ENCODE measurements at regions not wholly inside any gene's neighbourhood (a gene's known extent, or its start where the extent isn't known, plus 50 kb on each side); places are given as distances from the start of the nearest gene placed in this dataset.

DNA sequence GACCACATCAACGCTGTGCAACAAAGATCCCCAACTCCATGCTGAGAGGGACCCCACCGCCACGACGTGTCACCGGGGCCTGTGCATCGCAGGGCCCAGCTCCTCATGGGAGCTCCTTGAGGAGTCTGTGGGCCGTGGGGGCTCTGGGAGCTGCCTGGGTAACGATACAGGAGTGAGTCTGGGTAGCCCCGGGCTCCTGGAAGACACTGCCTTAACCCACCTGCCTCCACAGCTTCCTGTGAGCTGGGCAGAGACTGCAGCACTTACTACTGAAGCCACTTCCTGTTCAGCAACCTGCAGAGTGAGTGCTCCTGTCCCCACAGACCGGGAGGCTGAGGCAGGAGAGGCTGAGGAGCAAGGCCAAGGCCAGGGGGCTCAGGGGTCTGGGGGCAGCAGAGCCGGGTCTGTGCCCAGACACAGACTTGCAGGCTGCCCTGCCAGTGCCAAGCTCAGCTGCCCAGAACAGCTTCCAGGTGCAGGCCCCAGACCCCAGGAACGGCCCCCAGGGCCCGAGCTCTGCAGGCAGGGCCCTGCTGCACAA lies 226.7 kb downstream of the BRD1 start:
- no peak for DNase-seq

DNA sequence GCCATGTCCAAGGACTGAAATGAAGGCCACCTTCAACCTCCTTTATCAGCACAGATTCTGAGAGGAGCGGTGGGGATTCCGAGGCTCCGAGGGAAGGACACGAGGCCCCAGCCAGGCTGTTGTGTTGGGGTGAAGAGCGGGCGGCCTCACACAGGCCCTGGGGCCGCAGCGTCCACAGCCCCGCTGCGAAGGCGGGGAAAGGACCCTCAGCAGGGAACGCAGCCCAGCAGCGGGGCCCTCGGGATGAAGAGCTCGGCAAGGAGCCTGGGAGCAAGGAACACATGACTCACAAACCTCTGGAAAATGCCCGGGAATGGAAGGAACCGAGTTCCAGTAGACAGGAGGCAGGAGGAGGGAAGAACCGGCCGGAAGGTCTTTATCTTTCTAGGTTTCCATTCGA lies 227.2 kb downstream of the BRD1 start:
- DNase-seq = no peak

DNA sequence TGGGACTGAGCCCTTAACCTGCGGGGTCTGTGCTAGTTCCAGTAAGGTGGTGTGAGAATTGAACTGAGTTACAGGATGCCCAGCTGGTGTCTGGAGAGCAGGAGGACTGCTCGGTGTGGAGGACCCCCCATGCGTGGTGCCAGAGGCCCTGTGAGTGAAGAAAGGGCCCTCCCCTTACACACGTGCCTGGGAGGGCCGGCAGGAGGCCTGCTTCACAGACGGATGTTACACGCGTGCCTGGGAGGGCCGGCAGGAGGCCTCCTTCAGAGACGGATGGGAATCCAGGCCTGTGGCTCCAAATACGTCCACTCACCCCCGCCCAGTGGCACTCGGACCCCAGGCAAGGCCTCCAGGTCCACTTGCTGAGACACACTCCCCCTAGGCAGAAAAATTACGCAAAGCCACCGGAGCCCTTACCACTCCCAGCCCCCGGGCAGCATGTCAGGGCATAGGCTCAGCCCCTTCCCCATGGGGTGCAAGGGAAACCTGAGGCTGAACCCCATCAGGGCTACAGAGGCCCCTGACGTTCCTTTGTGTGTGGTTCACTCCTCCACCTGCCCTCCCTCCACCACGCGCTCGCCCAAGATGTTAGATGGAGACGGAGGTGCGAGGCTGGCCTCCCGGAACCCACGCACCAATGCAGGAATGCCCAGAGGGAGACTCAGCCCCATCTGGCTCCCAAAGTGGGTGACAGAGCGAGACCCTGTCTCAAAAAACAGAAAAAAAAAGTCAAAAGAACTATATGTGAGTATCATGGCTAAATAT lies 227.8 kb downstream of the BRD1 start:
- no peak for DNase-seq

DNA sequence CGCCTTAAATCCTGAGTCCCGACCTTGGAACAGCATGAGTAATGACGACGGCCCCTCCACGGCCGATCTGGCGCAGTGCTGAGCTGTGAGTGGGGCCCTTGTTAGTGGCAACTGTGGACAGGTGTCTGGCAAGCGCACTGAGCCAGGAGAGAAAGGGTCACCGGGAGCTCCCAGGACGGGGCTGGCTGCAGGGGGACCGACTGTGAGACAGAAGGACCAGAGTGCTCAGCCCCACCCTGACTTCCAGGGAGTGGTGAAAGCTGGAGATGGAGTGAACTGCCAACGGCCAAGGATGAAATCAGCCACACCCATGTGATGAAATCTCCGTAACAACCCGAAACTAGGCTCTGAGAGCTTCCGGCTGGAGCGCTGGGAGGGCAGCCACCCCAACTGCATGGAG lies 228.6 kb downstream of the BRD1 start:
- no peak for DNase-seq

DNA sequence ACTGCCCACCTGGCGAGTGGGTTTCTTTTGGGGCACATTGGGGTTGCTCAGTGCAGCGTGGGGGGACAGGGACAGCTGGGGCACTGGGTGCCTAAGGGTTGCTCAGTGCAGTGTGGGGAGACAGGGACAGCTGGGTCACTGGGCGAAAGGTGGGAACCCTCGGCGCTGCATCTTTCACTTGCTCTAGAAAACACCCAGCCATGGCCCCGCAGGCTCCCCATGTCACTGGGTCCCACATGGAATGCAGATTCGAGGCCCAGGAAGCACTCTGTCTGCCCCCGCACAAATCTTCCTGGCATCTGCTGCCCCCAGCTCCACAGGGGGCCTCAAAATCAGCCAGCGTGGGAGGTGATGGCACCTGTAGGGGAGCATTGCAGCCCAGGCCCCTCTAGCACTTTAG lies 229.3 kb downstream of the BRD1 start:
- no peak for DNase-seq

DNA sequence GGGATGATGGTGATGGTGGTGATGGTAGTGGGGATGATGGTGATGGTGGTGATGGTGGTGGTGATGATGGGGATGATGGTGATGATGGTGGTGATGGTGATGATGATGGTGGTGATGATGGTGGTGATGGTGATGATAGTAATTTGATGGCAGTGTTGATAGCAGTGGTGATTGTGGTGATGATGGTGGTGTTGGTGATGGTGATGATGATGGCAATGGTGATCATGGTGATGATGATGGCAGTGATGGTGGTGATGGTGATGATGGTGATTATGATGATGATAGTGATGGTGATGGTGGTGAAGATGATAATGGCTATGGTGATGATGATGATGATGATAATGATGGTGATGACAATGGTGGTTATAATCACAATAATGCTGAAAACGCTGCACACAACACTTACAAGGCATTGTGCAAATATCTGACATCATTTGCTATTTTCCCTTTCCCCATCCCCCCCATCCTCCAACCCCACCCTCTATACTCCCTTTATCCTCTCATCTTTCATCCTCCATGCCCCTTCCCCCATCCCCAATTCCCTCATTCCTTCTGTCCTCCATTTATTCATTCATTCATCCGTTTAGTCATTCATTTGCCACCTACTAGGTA lies 230.1 kb downstream of the BRD1 start:
- DNase-seq = no peak

DNA sequence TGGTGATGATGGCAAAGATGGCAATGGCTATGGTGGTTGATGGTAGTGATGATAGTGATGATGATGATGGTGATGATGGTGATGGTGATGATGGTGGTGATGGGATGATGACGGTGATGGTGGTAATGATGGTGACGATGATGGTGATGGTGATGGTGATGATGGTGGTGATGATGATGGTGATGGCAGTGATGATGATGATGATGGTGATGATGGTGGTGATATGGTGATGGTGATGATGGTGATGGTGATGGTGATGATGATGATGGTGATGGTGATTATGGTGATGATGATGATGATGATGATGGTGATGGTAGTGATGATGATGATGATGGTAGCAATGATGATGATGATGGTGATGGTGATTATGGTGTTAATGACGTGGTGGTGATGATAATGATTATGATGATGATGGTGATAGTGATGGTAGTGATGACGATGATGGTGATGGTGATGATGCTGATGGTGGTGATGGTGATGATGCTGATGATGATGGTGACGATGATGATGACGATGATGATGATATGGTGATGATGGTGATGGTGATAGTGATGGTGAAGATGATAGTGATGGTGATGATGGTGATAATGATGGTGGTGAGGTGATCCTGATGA lies 232.1 kb downstream of the BRD1 start:
- no peak for DNase-seq

DNA sequence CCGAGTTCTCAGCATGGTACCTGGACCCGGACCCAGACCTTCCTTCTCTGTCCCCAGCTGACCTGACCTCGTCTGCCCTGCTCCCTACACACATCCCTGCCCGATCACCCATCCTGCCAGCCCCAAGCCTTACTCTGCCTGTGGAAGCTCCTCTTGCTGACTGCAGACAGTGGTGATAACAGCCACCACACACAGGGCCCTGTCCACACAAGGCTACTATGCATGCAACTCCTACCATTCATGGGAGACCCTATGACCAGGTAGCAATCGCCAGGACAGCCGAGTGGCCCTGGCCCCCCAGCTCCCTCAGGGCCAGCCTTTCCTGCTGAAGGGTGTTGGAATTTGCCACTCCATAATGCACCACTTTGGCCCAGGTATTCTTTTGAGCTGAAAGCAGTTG lies 233.6 kb downstream of the BRD1 start:
- no peak for DNase-seq

DNA sequence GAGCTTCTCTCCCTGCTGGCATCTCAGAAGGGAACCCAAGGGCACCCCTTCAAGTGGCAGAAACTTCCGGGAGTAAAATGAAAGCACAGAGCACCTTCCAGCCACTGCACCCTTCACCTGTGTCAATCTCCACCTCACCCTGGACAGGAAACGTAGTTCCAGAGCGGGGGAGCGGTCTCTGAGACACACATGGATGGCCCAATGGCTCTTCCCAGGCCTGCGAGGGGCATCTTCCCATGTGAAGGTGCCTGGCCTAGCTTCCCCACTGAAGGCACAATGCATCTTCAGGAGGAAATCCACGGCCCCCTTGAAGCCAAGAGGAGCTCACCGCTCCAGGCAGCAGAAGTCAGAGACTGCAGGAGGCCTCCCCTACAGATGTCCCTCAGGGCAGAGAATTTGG lies 234.2 kb downstream of the BRD1 start:
- no peak for DNase-seq

DNA sequence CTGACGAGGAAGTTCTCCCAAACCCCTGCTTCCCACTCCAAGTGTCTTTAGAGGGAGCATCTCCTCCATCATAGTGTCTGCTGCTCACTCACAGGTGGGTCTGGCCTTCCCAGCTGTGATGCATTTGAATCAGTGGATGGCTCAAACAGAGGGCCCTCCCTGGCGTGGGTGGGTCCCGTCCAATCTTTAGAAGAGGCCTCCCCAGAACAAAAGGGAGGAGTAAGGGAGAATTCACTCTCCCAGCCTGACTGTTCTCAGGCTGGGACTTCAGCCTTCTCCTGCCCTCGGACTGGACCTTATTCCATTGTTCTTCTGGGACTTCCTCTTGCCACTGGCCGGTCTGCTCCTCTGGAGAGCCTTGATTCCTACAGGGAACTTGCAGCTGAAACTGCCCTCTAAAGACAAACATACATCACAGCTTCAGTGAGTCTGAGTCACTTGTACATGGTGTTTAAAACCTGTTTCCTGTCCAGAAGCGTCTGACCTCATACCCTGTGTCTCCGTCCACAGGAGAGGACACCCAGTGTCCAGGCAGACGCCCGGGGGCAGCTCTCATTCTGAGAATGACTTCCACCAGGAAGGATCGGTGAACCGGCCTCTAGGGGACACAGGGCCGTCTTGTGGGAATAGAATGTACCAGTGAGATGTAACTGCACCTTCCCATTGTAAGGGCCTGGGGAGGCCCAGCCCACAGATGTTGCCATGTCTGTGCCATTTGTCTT lies 234.7 kb downstream of the BRD1 start:
- DNase-seq = no peak

DNA sequence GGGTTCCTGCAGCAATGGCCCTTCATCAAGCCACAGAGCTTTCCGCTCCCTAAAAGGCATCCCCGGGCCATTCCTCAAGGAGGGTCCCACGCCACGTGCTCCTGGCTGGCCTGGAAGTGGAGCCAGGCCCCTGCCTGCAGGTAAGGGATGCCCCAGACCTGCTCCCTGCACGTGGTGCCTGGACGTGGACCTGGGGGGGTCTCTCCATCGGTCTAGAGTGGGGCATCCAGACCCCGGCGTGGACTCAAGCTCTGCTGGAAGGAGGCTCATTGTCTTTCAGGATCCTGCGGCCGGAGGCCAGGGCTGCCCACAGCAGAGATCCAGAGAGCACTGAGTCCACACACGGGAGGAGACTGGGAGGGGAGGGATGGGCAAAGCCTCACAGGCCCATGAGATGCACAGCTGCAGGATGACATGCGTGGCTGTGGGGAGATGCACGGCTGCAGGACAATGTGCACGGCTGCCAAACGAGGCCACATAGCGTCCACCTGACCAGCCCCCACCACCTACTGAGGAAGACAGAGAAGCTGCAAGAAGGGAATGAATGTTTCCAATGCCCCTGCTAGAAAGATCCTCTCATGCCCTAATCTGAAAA lies 236.7 kb downstream of the BRD1 start:
- no peak for DNase-seq

DNA sequence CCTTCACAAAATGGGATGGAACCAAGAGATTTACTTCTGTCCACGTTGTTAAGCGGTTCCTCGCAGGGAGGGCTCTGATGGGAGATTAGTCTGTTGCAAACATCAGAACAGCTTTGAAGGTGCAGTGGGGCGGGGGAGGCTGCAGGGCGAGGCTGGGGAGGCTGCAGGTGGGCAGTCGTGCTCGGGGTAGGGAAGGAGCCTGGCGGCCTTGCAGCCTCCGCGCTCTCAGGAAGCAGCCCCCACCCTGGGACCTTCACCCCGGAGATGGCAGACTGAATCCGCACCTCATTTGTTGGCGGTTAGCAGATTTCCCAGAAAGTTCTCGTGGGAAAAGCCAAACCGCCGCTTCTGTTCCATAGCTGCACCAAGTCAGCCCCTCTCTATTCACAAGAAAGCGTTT lies 237.3 kb downstream of the BRD1 start:
- DNase-seq = no peak

DNA sequence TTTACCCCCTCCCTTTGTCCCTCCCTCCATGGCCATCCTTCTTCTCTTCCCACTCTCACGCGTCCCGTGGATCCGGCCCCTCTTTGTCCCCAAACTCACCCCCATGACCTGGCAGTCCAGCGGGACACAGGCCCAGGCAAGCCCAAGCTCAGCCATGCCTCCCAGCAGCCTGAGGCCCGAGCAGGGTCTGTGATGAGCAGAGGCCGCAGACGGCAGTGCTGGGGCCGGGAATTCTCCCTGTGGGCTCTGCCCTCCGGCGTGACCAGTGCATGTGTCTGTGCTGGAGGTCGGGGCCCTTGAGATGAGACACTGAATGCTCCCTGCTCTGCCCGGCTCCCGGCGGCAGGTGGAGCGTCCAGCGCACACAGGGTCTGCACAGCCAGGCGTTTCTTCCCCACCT lies 237.9 kb downstream of the BRD1 start:
- DNase-seq = no peak

DNA sequence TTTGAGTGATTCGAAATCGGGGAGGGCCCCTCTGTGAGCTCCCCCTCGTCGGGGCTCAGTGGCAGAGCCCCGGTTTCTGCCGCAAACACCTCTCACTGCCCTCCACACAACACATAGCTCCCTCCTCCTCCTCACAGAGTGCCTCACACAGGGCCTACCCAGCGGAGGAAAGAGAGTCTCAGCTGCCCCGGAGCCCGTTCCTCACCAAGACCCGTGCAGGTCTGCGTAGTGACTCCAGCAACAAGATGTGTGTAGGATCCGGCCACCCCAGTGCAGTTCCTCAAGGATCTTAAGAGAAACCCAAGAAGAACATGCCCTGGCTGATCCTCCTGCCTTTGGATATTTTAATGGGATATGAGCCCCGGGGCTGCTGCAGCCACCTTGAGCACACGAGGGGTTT lies 238.4 kb downstream of the BRD1 start:
- no peak for DNase-seq

DNA sequence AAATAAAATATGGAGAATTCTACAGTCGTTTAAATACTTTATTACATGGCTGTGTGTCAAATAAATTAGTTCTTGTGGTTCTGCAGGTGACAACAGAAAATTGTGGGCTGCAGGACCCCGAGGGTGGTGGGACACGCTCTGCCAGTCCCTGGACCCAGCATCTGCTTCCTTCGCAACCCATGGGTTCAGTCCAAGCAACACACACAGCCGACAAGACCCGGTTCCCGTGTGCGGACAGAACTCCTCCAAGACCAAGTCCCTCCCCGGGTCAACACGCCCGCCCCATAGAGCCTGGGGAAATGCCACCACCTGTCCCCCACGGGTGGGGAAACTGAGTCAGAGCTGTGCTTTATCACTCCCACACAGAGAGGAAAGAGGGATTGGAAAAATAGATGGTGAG lies 238.9 kb downstream of the BRD1 start:
- DNase-seq = no peak

DNA sequence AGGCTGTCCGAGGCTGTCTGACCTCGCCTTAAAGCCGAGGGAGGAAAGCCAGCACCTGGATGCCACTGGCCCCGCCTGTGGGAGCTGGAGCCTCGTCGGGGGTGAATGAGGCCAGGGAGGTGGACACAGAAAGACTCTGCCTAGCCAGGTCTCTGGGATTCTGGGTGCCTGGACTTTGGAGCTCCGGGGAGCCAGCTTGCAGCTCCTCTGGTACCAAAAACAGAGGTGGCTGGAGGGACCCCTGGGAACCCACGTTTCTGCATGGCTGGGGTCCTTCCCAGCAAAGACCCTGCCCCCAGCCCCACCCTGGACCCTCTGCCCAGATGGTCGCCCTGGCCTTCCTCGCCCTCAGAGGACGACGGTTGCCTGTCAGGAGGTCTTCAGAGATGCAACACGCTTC lies 239.7 kb downstream of the BRD1 start:
- DNase-seq = no peak

DNA sequence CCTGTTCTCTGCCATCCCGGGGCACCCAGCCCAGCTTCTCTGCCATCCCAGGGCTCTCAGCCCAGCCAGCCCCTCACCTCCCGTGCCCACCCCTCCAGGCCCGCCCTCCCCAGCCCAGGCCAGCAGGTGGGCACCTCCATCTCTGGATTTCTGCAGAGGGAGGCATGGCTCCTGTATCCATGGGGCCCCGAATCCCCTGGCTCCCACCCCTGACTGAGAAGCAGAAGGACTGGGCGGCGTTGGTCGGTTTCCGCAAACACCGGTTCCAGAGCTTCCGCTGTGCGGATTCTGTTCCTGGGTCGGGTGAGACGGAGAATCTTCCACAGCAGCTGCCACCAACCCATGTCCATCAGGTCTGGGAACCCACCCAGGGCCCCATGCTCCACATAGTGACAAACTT lies 240.3 kb downstream of the BRD1 start:
- DNase-seq = no peak

DNA sequence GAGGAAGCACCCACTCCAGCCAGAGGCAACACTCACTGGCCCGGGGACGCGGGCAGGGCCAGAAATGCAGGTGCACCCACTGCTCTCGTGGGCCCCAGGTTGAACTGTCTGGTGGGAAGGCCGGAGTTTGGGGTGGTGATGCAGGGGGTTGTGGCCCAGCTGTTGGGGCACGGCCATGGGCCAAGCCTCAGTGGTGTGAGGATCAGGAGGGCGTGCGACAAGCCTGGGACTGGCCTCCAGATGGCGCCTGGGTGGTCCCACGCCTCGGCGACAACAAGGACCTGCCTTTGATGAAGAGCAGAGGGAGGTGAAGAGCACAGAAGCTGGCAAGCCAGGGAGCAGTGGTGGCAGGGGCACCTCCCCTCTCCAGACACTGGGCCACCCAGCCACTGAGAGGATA lies 240.8 kb downstream of the BRD1 start:
- no peak for DNase-seq

DNA sequence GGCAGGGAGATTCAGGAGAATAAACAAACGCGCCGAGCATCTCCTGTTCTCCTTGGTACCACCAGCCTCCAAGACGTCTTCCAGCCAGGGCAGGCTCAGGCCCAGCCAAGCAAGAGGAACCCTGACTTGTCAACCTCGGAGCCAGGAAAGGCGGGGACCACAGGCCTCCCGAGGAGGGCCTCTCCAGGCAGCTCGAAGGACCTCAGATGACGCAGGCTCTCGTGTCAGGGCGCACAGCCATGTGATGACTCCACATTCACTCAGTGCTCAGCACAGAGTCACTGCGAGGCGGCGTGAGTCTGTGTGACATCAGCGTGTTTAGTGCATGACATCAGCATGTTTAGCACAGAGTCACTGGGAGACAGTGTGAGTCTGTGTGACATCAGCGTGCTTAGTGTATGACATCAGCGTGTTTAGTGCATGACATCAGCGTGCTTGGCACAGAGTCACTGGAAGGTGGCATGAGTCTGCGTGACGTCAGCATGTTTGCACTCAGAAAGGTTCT lies 241.4 kb downstream of the BRD1 start:
- DNase-seq = no peak

DNA sequence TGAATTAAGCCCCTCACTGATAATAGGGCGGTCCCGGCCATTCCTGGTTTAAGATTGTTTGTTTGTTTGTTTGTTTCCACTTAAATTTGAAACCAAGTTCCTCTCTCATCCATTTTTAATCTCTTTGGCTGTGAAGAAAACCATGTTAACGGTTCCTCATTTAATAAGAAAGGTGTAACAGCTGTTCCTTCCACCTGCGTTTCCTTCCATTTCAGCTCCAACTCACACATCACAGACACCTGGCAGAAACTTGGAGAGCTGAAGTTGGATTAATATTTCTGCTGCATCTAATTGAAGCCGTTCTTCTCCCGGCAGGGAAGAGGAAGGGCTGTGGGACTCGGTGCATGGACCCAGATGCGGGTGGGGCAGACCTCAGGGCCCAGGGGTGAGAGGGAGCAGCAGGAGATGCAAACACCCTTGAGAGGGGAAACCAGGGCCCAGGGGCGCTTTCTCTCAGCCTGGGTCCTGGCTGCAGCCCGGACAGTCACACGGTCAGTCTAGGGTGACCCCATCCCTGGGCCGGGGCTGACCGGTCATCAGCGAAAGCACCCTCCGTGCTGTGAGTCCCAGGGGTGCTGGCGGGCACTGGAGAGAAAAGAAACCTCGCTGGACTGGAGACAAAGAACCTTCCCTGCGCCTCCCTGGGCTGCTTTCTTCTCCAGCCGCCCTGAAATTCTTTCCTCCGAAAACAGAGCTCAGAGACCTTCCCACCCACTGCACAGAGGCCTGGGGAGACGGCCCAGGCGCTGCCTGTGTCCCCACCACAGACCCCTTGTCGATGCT lies 242.0 kb downstream of the BRD1 start:
- DNase-seq = no peak

DNA sequence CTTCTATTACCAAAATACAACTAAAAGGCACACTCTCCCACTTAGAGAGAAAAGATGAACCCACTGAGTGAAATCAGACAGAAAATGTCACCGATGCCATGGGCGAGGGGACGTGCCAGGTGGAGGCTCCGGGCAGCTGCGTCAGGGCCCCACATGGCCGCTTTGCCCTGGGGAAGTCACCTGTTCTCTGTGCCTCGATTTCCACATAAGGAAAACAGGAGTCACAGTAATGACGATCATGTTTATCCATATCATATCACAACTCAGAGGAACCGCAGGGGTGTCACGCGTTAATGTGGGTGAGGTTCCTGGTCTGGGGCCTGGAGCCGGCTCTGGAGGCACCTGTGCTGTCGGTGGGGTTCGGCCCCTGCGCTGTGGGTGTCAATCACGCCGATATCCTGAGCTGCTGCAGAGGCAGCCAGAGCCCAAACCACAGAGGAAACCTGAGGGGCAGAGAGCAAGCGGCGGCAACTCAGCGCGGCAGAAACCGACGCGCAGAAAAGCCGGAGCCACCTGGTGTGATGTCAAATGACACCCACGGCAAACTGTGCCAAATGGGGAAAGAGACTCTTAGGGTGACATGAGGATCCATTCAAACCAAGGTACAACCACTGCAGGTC lies 243.7 kb downstream of the BRD1 start:
- DNase-seq = no peak

DNA sequence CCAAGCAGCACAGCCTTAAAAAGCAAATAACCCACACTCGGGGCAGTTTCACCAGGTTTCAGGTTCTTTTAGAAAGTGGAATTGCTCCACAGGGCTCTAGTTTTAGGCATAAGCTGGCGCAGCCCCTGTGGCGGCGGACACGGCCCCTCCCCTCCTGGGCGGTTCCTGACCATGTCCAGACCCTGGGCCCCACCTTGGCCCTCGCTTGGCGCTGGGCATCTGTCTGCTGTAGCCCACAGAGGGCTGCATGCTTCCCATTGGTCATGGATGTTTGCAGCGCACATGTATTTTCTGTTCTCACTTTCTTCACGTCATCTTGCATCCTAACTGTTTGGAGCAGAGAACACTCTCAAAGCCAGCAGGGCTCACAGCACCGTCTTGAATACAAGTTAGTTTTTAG lies 244.3 kb downstream of the BRD1 start:
- no peak for DNase-seq
